Kidney (tissue), 13 donors: ENCODE measurements at regions not wholly inside any gene's neighbourhood (a gene's known extent, or its start where the extent isn't known, plus 50 kb on each side); places are given as distances from the start of the nearest gene placed in this dataset.

Source experiments
- DNase-seq, 5 donors: peaks; one replicate each; pipeline ENCODE4 v3.0.0-alpha.2; 2013 to 2020
- FAIRE-seq: peaks from 2 replicates; lab custom pipeline; 2012; peaks lifted over from hg19 to GRCh38; lab: Jason Lieb, UNC
- H3K27ac ChIP-seq, 2 donors: one replicate each; pipeline ENCODE4 v1.7.0; 2013; ENCODE audit warnings: low read depth in 2 of 2, low read length in 2 of 2, inconsistent platforms in 1 of 2
- H3K27me3 ChIP-seq: one replicate; pipeline ENCODE4 v1.7.1; 2013; ENCODE audit warnings: low read length, inconsistent platforms; ENCODE audit not compliant: control insufficient read depth, insufficient read depth
- H3K36me3 ChIP-seq, 3 donors: one replicate each; pipeline versions ENCODE4 v1.7.0 to v1.7.1; 2013; ENCODE audit warnings: low read length in 3 of 3, control low read depth in 1 of 3, inconsistent platforms in 1 of 3; ENCODE audit not compliant: insufficient read depth in 3 of 3, control insufficient read depth in 2 of 3
- H3K4me1 ChIP-seq, 3 donors: one replicate each; pipeline versions ENCODE4 v1.7.0 to v1.7.1; 2013; ENCODE audit warnings: low read length in 3 of 3, inconsistent platforms in 1 of 3, low read depth in 1 of 3; ENCODE audit not compliant: control insufficient read depth in 2 of 3, insufficient read depth in 2 of 3
- H3K4me3 ChIP-seq, 3 donors: one replicate each; pipeline versions ENCODE4 v1.7.0 to v1.8.1; 2013; ENCODE audit warnings: low read length in 3 of 3, control low read depth in 1 of 3, inconsistent platforms in 1 of 3
- H3K9ac ChIP-seq, 3 donors: one replicate each; pipeline versions ENCODE4 v1.7.0 to v1.7.1; 2013; ENCODE audit warnings: low read length in 3 of 3, control low read depth in 1 of 3, inconsistent platforms in 1 of 3
- H3K9me3 ChIP-seq, 3 donors: one replicate each; pipeline versions ENCODE4 v1.7.0 to v1.7.1; 2013; ENCODE audit warnings: low read length in 3 of 3, control low read depth in 1 of 3, inconsistent platforms in 1 of 3; ENCODE audit not compliant: control insufficient read depth in 2 of 3, insufficient read depth in 1 of 3
- CTCF ChIP-seq: IDR thresholded peaks from 3 replicates; pipeline ENCODE4 v1.5.1; 2012; ENCODE audit warnings: mild to moderate bottlenecking, moderate library complexity, borderline replicate concordance; ENCODE audit not compliant: insufficient read depth; ENCODE audit errors: extremely low read depth
- intact Hi-C: fragments of 100-400 bp; cut with DNase I; formaldehyde crosslinking; loops from one replicate; pipeline ENCODE4 v1.11.1; 2022
- donor health status: control.
- donor health status: control.
- donor health status: control.
- donor health status: control.
- donor health status: control.
- donor health status: DM: yes; HTN: yes; CAD: no.
- donor health status: Normal renal cell carcinoma (clear cell type).

- Histone ChIP-seq H3K27me3 (no peaks in the 10 kb centered on the region), H3K4me3 (no peak overlapping the region), H3K9ac (no peak overlapping the region), H3K27ac (no peak overlapping the region), H3K4me1 (no peaks in the 10 kb centered on the region), H3K9me3 (no peaks in the 10 kb centered on the region), H3K36me3 (no peaks in the 10 kb centered on the region)
- no peak for TF ChIP-seq CTCF
- DNase-seq: no peak
- intact Hi-C loops: no loop called here
- no peak for FAIRE-seq
Measured at GRCh38 chr21:25503981-25504380, 103.3 kb downstream of the MRPL39 start.

GRCh38 chr21:25501996-25502665, 105.2 kb downstream of the MRPL39 start:
- FAIRE-seq: no peak
- no peak for TF ChIP-seq CTCF
- no peak overlapping the region for H3K9ac ChIP-seq
- H3K9me3 ChIP-seq: no peaks in the 10 kb centered on the region
- H3K27me3 ChIP-seq: no peaks in the 10 kb centered on the region
- DNase-seq: no peak
- intact Hi-C loops: no loop called here
- no peak overlapping the region for H3K4me3 ChIP-seq
- no peaks in the 10 kb centered on the region for H3K4me1 ChIP-seq
- no peaks in the 10 kb centered on the region for H3K36me3 ChIP-seq
- no peak overlapping the region for H3K27ac ChIP-seq

- no peak overlapping the region for H3K4me3 ChIP-seq
- H3K4me1 ChIP-seq: no peaks in the 10 kb centered on the region
- no peaks in the 10 kb centered on the region for H3K9me3 ChIP-seq
- intact Hi-C loops: no loop called here
- no peaks in the 10 kb centered on the region for H3K36me3 ChIP-seq
- no peak overlapping the region for H3K27ac ChIP-seq
- H3K27me3 ChIP-seq: no peaks in the 10 kb centered on the region
- H3K9ac ChIP-seq: no peak overlapping the region
- TF ChIP-seq CTCF: no peak
- no peak for FAIRE-seq
- no peak for DNase-seq
Measured at GRCh38 chr21:25501462-25501861, 105.8 kb downstream of the MRPL39 start.

GRCh38 chr21:25500598-25500997, 106.7 kb downstream of the MRPL39 start:
- Histone ChIP-seq H3K4me3 (no peak overlapping the region), H3K4me1 (no peaks in the 10 kb centered on the region), H3K9ac (no peak overlapping the region), H3K27ac (no peak overlapping the region), H3K36me3 (no peaks in the 10 kb centered on the region), H3K9me3 (no peaks in the 10 kb centered on the region), H3K27me3 (no peaks in the 10 kb centered on the region)
- DNase-seq (no peak), FAIRE-seq (no peak)
- intact Hi-C loops: no loop called here
- TF ChIP-seq CTCF: no peak
